ENCODE measurements at regions not wholly inside any gene's neighbourhood (a gene's known extent, or its start where the extent isn't known, plus 50 kb on each side); places are given as distances from the start of the nearest gene placed in this dataset.

- TF ChIP-seq, protein P1, sequence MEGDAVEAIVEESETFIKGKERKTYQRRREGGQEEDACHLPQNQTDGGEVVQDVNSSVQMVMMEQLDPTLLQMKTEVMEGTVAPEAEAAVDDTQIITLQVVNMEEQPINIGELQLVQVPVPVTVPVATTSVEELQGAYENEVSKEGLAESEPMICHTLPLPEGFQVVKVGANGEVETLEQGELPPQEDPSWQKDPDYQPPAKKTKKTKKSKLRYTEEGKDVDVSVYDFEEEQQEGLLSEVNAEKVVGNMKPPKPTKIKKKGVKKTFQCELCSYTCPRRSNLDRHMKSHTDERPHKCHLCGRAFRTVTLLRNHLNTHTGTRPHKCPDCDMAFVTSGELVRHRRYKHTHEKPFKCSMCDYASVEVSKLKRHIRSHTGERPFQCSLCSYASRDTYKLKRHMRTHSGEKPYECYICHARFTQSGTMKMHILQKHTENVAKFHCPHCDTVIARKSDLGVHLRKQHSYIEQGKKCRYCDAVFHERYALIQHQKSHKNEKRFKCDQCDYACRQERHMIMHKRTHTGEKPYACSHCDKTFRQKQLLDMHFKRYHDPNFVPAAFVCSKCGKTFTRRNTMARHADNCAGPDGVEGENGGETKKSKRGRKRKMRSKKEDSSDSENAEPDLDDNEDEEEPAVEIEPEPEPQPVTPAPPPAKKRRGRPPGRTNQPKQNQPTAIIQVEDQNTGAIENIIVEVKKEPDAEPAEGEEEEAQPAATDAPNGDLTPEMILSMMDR (IDR thresholded peaks at IDR 0.05) = no peak
- TF ChIP-seq POLR2A (IDR thresholded peaks at IDR 0.05) = no peak
Observed at GRCh38 chr7:25398418-25398817, 170.1 kb upstream of the NPVF start.

Measured in sigmoid colon (tissue), 3 donors.